Lower leg skin (tissue), 4 donors: ENCODE measurements at regions not wholly inside any gene's neighbourhood (a gene's known extent, or its start where the extent isn't known, plus 50 kb on each side); places are given as distances from the start of the nearest gene placed in this dataset.

Experiments used
- DNase-seq, 2 donors: peaks; one replicate each; pipeline ENCODE4 v3.0.0-alpha.2; 2019; ENCODE audit warnings: low spot score in 2 of 2
- H3K4me3 ChIP-seq: fragments of 200-600 bp; sonication (generic); 2 replicates; pipeline ENCODE4 v1.5.1; 2017; ENCODE audit warnings: mild to moderate bottlenecking, low read depth; ENCODE audit not compliant: poor library complexity, severe bottlenecking
- CTCF ChIP-seq, 3 donors: fragments of 450-650 bp; IDR thresholded peaks; one replicate each; pipeline ENCODE4 v1.5.1; 2016; ENCODE audit warnings: antibody characterized with exemption in 3 of 3, mild to moderate bottlenecking in 3 of 3, moderate library complexity in 2 of 3
- POLR2A ChIP-seq, 2 donors: fragments of 450-650 bp; IDR thresholded peaks; one replicate each; pipeline ENCODE4 v1.6.1; 2016 to 2017; ENCODE audit warnings: antibody characterized with exemption in 2 of 2, mild to moderate bottlenecking in 1 of 2, moderate library complexity in 1 of 2
- WGBS, 2 donors: methylation state at CpG; one replicate each; pipeline ENCODE4 v1.1.5; 2018; 5-methylcytosine and 5-hydroxymethylcytosine counted together
- intact Hi-C: fragments of 100-400 bp; cut with DNase I; formaldehyde crosslinking; loops from one replicate; pipeline ENCODE4 v1.15.0; 2023; ENCODE audit warnings: low total_unique reads

- TF ChIP-seq CTCF (IDR thresholded peaks at IDR 0.05) (no peak), POLR2A (IDR thresholded peaks at IDR 0.05) (no peak)
- 39 to 49% methylated on average over 8 of the region's 8 CpGs for WGBS, 2 donors
- no peak overlapping the region for H3K4me3 ChIP-seq
- peak in 1 of 2 donors; percentile 21 for DNase-seq
- intact Hi-C loops = no loop called here
Observed at GRCh38 chr2:88329815-88330603, 122.5 kb downstream of the FOXI3 start.

GRCh38 chr2:88321449-88322248 lies 130.8 kb downstream of the FOXI3 start:
- TF ChIP-seq POLR2A (IDR thresholded peaks at IDR 0.05) (no peak), CTCF (IDR thresholded peaks at IDR 0.05) (no peak)
- no peak overlapping the region for H3K4me3 ChIP-seq
- WGBS, 2 donors = 51 to 59% methylated on average over 7 of the region's 7 CpGs
- intact Hi-C loops = no loop called here
- DNase-seq = no peak

GRCh38 chr2:88320076-88320773 lies 132.3 kb downstream of the FOXI3 start:
- intact Hi-C loops = no loop called here
- H3K4me3 ChIP-seq = no peak overlapping the region
- TF ChIP-seq CTCF (IDR thresholded peaks at IDR 0.05) (no peak), POLR2A (IDR thresholded peaks at IDR 0.05) (no peak)
- peak in 1 of 2 donors; percentile 61 for DNase-seq
- WGBS, 2 donors = 60 to 64% methylated on average over 2 of the region's 2 CpGs

- DNase-seq = no peak
- 74 to 75% methylated on average over 5 of the region's 5 CpGs for WGBS, 2 donors
- no peak overlapping the region for H3K4me3 ChIP-seq
- TF ChIP-seq CTCF (IDR thresholded peaks at IDR 0.05) (no peak), POLR2A (IDR thresholded peaks at IDR 0.05) (no peak)
- intact Hi-C loops = no loop called here
Observed at GRCh38 chr2:88318956-88319330, 133.6 kb downstream of the FOXI3 start.

GRCh38 chr2:88318071-88318955 lies 134.2 kb downstream of the FOXI3 start:
- DNase-seq = no peak
- 82 to 90% methylated on average over 5 of the region's 5 CpGs for WGBS, 2 donors
- H3K4me3 ChIP-seq = no peak overlapping the region
- intact Hi-C loops = no loop called here
- TF ChIP-seq POLR2A (IDR thresholded peaks at IDR 0.05) (no peak), CTCF (IDR thresholded peaks at IDR 0.05) (no peak)
